HG03103 (cell line): ENCODE measurements at regions not wholly inside any gene's neighbourhood (a gene's known extent, or its start where the extent isn't known, plus 50 kb on each side); places are given as distances from the start of the nearest gene placed in this dataset.
"Not testable (repeated sequence)": the region's sequence is repeated elsewhere in the genome, so short reads cannot be mapped to it uniquely, and the experiment has no call there.

Experiments
- ATAC-seq: cut with Tn5 transposase; IDR thresholded peaks from one replicate; pipeline ENCODE4 v1.9.1; 2021; ENCODE audit warnings: low read depth; ENCODE audit not compliant: unreplicated experiment

DNA sequence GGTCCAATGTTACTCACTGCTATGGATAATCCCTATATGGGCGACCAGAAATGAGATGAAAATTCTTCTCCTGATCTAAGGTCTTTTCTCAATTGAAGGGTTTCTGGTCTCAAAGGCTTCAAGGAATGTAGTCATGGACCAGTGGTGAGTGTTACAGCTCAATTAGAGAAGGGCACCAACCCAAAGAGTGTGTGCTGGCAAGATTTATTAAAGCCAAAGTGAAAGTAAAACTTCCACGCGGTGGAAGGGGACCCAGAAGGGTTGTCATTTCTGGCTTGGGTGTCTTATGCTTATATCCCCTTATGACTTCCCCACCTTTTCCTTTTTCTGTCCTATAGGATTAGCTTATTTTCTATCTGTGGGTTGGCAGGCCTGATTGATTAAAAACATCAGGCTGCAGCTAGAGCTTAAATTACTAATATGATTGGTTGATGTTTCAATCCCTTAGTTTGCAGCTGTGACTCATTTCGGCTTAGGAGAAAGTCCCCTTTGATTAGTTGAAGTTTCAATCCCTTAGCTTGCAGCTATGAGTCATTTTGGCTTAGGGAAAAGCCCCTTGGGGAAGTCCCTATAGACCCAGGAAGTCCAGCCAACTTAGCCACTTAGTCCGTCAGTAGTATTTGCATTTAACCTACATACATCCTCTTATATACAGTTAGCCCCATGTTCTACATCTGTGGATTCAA is 179.5 kb upstream of the NLGN4Y start:
- ATAC-seq, result peak; percentile 41

- ATAC-seq, result no peak
Observed at GRCh38 chrY:14351590-14351989, 172.7 kb upstream of the NLGN4Y start.

DNA sequence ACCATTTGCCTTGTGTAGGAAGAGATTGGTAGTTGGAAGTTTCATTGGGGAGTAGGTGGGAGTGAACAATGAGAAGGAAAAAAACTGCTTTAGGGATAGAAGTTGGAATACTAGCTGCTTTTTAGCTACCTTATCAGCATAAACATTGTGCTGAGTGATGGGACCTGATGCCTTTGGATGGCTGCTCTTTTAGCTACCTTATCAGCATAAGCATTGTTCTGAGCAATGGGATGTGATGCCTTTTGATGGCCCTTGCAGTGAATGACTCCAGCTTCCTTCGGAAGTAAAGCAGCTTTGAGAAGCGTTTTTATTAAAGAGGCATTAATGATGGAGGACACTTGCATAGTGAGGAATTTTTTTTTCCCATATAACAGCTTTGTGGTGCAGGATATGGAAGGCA is 168.2 kb upstream of the NLGN4Y start:
- no peak for ATAC-seq

GRCh38 chrY:14360748-14361500 is 163.4 kb upstream of the NLGN4Y start:
- ATAC-seq, result no peak

DNA sequence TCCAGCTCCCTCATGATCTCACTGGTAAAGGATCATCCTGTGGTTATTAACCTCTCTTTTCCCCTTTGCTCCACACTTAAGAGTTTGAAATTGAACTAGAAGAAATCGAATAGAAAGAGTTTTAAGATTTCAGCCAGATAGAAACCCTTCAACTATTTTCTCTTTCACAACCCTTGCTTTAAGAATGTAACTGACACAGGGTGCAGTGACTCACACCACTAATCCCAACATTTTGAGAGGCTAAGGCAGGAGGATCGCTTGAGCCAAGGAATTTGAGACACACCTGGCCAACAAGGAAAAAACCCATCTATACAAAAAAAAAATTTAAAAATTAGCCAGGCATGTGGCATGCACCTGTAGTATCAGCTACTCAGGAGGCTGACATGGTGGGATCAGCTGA is 150.7 kb upstream of the NLGN4Y start:
- no peak for ATAC-seq

DNA sequence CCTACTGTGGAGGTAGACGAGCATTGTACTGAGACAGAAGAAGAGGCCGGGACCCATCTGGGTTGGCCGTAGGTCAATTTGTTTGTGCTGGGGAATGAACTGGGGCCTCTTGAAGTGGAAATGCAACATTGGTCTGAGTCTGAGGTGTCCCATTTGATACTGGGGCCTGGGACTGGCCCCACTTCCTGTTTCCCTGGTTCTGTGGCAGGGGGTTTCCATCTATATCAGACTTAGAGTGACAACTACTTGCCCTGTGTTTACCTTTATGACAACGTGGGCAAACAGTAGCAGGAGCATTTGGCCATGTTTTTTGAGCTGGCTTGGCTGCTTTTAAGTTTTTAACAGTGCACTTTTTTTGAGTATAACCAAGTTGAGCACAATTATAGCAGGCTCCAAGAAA is 146.1 kb upstream of the NLGN4Y start:
- no peak for ATAC-seq

GRCh38 chrY:14410549-14411030 is 113.7 kb upstream of the NLGN4Y start:
- ATAC-seq, result not testable (repeated sequence)

DNA sequence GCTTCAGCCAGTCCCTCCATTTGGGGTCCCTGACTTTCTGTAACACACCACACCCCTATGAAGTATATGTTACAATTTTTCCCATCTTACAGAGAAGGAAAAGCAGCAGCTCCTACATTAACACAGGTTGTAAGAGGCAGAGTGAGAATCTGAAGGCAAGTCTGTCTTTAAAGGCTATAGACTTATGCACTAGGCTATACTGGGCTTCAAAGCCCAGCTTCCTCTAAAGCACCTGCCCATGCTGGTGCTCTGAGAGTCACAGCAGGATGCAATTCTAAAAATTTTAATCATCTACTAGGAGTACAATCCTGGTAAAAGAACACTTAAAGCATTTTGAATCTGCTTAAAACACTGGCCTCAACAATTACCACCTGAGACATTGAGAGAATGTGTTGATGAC is 113.0 kb upstream of the NLGN4Y start:
- ATAC-seq, result no peak

DNA sequence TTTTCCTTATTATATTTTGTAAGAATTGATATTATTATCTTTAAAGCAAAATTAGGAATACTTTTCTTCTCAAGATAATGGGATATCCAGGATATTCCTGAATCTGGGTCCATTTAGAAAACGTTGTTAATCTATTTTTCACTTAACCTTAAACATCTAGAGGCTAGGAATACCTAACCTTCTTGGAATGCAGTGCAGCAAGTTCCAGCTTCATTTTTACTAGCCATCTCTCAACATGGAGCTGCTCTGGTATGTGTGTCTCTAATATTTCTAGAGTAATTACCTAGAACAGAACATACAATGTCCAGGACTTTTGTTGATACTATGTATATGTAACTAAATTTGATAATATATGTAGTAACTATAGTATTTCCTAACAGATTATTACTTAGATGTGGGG is 87.8 kb upstream of the NLGN4Y start:
- no peak for ATAC-seq

- ATAC-seq, result no peak
Observed at GRCh38 chrY:14437626-14438025, 86.7 kb upstream of the NLGN4Y start.

- ATAC-seq, result no peak
Observed at GRCh38 chrY:14438395-14438794, 85.9 kb upstream of the NLGN4Y start.

DNA sequence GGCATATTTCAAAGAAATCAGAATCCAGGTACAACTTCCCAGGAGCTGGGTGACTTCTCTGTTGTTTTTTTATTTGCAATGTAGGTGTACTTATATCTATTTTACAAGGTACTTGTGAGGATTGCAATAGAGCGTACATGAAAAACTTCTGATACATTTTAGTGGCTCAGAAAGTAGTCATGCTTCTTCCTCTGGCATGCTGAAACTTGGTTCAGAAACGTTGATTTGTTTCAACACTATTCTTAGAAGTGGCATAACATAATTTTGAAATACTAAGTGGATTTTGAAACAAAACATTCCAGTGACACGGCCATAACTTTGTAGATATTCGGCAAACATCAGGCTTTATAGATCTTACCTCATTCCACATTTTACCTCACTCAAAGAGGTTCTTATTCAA is 79.8 kb upstream of the NLGN4Y start:
- ATAC-seq, result no peak

DNA sequence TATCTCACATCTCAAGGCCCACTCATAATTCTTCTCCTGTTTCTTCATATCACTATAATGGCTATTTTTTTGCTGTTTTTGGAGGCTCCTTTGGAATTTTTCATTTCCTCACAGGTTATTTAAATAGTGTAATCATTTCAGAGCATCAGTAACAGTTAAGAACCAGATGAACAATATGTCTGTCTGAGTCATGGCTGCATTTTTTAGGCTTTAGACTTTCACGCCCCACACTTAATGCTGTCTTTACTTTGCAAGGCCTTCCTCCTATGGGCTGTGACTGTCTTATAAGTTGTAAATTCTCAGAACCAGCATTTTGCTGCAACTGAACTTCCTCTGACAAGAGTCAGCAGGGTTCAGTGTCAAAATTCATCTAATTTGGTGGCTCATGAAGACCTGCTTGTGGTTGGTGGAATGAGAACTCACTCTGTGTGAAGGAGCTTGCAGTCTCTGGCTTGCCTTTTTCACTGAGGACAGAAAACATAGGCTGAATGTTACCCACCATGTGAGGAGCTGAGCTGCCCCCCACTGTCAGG is 56.1 kb upstream of the NLGN4Y start:
- ATAC-seq, result no peak

DNA sequence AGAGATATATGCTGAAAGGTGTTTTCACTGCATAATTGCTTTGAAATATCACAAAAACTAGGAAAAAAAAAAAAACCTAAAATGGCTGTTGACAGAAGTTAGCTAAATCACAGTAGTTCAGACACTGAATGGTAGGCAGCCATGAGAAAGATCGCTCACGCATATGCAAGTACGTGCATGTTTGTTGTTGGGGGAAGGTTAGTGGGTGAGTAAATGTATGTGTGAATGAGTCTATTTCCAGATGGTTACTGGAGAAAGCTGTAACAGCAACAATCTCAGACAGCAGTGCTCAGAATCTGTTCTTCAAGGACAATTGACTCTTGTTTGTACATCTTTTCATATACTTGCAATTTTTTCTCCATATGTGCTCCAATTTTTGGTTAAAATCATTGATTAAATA is 51.9 kb upstream of the NLGN4Y start:
- no peak for ATAC-seq

DNA sequence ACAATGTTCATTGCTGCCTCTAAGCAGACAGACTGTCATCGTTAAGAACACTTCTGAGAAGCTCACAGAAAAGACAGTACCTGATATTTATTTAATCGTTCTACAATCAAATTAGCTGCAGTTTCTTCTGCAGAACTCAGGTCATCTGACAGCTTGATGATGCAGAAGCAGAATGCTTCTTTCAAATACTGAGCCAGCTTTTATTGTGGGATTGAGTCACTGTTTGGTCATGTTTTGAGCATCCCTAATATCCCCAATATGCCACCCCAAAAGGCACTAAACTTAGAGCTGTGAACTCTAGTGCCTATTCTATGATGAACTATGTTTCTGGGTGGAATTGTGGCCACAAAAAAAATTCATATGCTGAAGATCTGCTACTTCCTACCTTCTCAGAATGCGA is 51.0 kb upstream of the NLGN4Y start:
- no peak for ATAC-seq
